Vagina (tissue), 2 donors: ENCODE measurements at regions not wholly inside any gene's neighbourhood (a gene's known extent, or its start where the extent isn't known, plus 50 kb on each side); places are given as distances from the start of the nearest gene placed in this dataset.

Experiments used
- CTCF ChIP-seq, 3 experiments: fragments of 450-650 bp in 2 of 3; fragments of 200-600 bp in 1 of 3; sonication (generic) in 1 of 3; IDR thresholded peaks; one replicate each; pipeline ENCODE4 v1.5.1; 2017 to 2019; ENCODE audit warnings: antibody characterized with exemption in 3 of 3, mild to moderate bottlenecking in 2 of 3, moderate library complexity in 2 of 3
- POLR2A ChIP-seq, 2 donors: fragments of 450-650 bp; IDR thresholded peaks; one replicate each; pipeline ENCODE4 v1.6.1; 2017; ENCODE audit warnings: antibody characterized with exemption in 2 of 2, mild to moderate bottlenecking in 2 of 2, moderate library complexity in 2 of 2
- POLR2AphosphoS5 ChIP-seq, 2 donors: sonication (generic); formaldehyde crosslinking; IDR thresholded peaks; one replicate each; pipeline ENCODE4 v1.9.0; 2017; ENCODE audit warnings: antibody characterized with exemption in 2 of 2, mild to moderate bottlenecking in 2 of 2, low read depth in 1 of 2; ENCODE audit not compliant: insufficient read depth in 1 of 2

GRCh38 chr13:44189085-44189484, 184.5 kb upstream of the SERP2 start:
- no peak for TF ChIP-seq CTCF (IDR thresholded peaks at IDR 0.05)
- TF ChIP-seq POLR2A (IDR thresholded peaks at IDR 0.05), result no peak
- TF ChIP-seq POLR2AphosphoS5 (IDR thresholded peaks at IDR 0.05; ENCODE audit: insufficient read depth in 1 of 2, low read depth in 1 of 2), result no peak
